ENCODE measurements at regions not wholly inside any gene's neighbourhood (a gene's known extent, or its start where the extent isn't known, plus 50 kb on each side); places are given as distances from the start of the nearest gene placed in this dataset.

GRCh38 chr11:133654630-133655212, 122.4 kb upstream of the OPCML start:
- TF ChIP-seq HMGXB4 (CRISPR knock-in tag; IDR thresholded peaks at IDR 0.05; ENCODE audit: borderline replicate concordance in 1 of 2, low read depth in 1 of 2), result no peak
- TF ChIP-seq ZFP62 (CRISPR knock-in tag; IDR thresholded peaks at IDR 0.05), result no peak
- no peak for TF ChIP-seq ARNTL (CRISPR knock-in tag; IDR thresholded peaks at IDR 0.05)
- no peak for TF ChIP-seq SP2 (CRISPR knock-in tag; IDR thresholded peaks at IDR 0.05)
- TF ChIP-seq, protein P1, sequence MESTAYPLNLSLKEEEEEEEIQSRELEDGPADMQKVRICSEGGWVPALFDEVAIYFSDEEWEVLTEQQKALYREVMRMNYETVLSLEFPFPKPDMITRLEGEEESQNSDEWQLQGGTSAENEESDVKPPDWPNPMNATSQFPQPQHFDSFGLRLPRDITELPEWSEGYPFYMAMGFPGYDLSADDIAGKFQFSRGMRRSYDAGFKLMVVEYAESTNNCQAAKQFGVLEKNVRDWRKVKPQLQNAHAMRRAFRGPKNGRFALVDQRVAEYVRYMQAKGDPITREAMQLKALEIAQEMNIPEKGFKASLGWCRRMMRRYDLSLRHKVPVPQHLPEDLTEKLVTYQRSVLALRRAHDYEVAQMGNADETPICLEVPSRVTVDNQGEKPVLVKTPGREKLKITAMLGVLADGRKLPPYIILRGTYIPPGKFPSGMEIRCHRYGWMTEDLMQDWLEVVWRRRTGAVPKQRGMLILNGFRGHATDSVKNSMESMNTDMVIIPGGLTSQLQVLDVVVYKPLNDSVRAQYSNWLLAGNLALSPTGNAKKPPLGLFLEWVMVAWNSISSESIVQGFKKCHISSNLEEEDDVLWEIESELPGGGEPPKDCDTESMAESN (CRISPR knock-in tag; conservative IDR thresholded peaks at IDR 0.05), result no peak
